KOPT-K1 (cell line): ENCODE measurements at regions not wholly inside any gene's neighbourhood (a gene's known extent, or its start where the extent isn't known, plus 50 kb on each side); places are given as distances from the start of the nearest gene placed in this dataset.

Experiments used
- H3K27ac ChIP-seq: fragments of 200-600 bp; sonication (generic); 2 replicates; pipeline ENCODE4 v1.5.1; 2016; ENCODE audit warnings: antibody characterized with exemption, mild to moderate bottlenecking, low read depth, low read length; ENCODE audit not compliant: poor library complexity, severe bottlenecking
- H3K36me3 ChIP-seq: fragments of 200-600 bp; sonication (generic); 2 replicates; pipeline ENCODE4 v1.5.1; 2017; ENCODE audit warnings: antibody characterized with exemption, mild to moderate bottlenecking, low read length, moderate library complexity; ENCODE audit not compliant: insufficient read depth
- H3K9me3 ChIP-seq: fragments of 200-600 bp; sonication (generic); 2 replicates; pipeline ENCODE4 v1.5.1; 2017; ENCODE audit warnings: antibody characterized with exemption, low read length, mild to moderate bottlenecking; ENCODE audit not compliant: insufficient read depth, poor library complexity, severe bottlenecking

DNA sequence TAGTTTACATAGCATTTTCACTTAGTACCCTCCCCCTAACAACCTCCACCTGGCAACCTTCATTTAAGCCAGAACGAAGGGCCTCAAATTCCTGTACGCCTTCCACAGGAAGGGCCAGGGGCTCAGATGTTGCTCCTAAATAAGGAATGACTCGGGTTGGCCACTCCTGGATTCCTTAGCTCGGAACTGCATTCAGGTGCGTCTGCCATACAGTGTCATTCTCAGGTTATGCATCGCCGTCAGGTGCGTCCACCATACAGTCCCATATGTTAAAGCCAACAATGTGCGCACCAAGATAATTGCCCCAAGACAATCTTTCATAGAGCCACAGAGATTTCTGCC lies 53.5 kb upstream of the USP3 start:
- Histone ChIP-seq H3K36me3 (no peaks in the 10 kb centered on the region), H3K27ac (no peak overlapping the region), H3K9me3 (no peaks in the 10 kb centered on the region)

DNA sequence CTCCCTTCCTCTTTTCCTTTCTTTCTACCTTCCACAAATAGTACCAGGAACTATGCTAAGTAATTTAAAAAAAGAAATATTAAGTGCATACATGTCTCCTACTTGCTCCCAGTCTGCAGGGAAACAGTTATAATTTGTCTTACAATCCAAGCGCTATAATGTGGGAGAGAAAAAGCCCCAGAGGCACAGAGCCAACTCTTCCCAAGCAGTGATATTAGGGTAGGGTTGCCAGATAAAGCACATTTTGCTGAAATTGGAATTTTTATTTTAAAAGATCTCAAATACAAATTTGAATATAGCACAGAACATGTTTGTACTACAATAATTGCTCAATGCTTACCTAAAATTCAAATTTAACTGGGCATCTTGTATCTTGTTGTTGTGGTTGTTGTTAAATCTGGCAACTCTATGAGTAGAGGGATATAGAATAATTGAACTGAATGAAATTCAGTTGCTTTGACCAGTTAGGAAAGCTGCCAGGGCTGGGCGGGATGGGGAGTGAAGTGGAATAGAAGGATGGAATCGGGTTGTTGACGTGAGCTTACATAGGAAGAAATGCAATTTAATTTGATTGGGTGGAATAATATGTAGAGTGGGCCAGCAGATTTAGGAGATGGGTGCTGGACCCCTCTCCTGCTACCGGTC lies 52.6 kb upstream of the USP3 start:
- H3K36me3 ChIP-seq = no peaks in the 10 kb centered on the region
- no peak overlapping the region for H3K27ac ChIP-seq
- H3K9me3 ChIP-seq = no peaks in the 10 kb centered on the region

DNA sequence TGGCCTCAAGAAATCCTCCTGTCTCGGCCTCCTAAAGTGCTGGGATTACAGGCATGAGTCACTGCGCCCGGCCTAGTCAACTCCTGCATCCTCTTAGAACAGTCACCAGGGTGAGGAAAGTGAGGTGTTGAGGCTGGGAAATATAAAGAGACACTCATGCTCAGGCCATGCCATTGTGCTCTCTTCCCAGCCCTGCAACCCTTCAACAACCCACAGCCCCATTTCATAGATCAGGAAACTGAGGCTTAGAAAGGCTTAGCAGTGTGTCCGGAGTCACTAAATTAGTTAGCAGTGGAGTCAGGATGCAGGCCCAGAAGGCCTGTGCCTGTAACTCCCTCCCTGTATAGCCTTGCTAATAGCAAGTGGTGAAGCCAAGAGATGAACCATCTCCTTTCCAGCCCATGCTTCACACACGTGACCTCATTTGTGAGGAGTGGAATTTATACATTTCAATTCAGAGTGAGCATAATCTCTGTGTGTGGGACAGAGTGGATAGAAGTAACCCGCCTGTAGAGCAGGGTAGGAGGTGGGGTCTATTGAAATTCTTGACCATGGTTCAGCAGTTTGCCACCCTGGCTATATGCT lies 51.7 kb upstream of the USP3 start:
- no peaks in the 10 kb centered on the region for H3K36me3 ChIP-seq
- H3K27ac ChIP-seq = no peak overlapping the region
- no peaks in the 10 kb centered on the region for H3K9me3 ChIP-seq

DNA sequence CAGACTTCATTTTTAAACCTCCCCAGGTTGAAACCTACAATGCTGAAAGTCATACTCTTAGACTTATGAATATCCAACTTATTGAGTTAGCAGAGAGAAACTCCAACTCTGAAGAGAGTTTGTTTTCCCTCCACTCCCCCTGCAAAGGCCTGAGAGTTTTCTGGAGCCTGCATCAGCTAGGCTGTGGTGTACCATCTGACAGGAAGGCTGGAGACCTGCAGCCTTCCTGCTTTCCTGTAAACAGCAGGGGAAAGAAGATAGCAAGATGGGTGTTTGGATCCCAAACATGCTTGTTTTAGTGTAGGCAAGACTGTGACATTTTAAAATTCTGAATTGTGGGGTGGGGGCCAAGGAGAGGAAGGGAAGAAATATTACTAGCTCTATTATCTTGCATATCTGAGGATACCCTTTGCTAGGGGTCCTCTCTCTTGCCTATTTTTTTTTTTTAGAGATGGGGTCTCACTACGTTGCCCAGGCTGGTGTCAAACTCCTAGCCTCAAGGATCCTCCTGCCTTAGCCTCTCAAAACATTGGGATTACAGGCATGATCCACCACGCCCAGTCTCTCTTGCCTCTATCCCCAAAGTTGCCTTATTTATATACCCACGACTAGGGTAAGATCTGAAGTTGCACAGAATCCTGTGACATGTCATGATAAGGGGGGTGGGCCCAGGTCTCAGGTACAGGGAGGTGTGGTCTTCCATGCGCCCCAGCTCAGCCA lies 51.0 kb upstream of the USP3 start:
- no peaks in the 10 kb centered on the region for H3K9me3 ChIP-seq
- no peaks in the 10 kb centered on the region for H3K36me3 ChIP-seq
- no peak overlapping the region for H3K27ac ChIP-seq

GRCh38 chr15:63454503-63455211 lies 49.7 kb upstream of the USP3 start:
- H3K27ac ChIP-seq = no peak overlapping the region
- no peaks in the 10 kb centered on the region for H3K9me3 ChIP-seq

More at GRCh38 chr15:63454503-63455211, 49.7 kb upstream of the USP3 start:
- H3K36me3 ChIP-seq = no peaks in the 10 kb centered on the region
